Neural cell (in vitro differentiated cells): ENCODE measurements at regions not wholly inside any gene's neighbourhood (a gene's known extent, or its start where the extent isn't known, plus 50 kb on each side); places are given as distances from the start of the nearest gene placed in this dataset.

Experiments
- H2AFZ ChIP-seq: fragments of 200-600, 300-800 bp; sonication (generic), shearing (Covaris generic); 2 replicates; pipeline ENCODE4 v1.6.0; 2014; ENCODE audit warnings: low read depth, mild to moderate bottlenecking, antibody characterized with exemption, low read length, moderate library complexity
- H3F3A ChIP-seq: fragments of 200-600 bp; shearing (Covaris generic); 2 replicates; pipeline ENCODE4 v1.6.1; 2016; ENCODE audit warnings: mild to moderate bottlenecking, moderate library complexity, mixed read lengths, antibody characterized with exemption, low read length; ENCODE audit not compliant: insufficient read depth, poor library complexity, severe bottlenecking
- H3K27ac ChIP-seq: fragments of 200-600, 300-800 bp; sonication (generic), shearing (Covaris generic); 2 replicates; pipeline ENCODE4 v1.5.1; 2014; ENCODE audit warnings: mild to moderate bottlenecking, low read length, moderate library complexity
- H3K27me3 ChIP-seq: fragments of 300-800, 200-600 bp; sonication (generic), shearing (Covaris generic); 2 replicates; pipeline ENCODE4 v1.6.0; 2014; ENCODE audit warnings: mild to moderate bottlenecking, low read depth, low read length, moderate library complexity; ENCODE audit not compliant: insufficient read depth
- H3K36me3 ChIP-seq: fragments of 300-800, 200-600 bp; sonication (generic), shearing (Covaris generic); 2 replicates; pipeline ENCODE4 v1.5.1; 2014; ENCODE audit warnings: mild to moderate bottlenecking, antibody characterized with exemption, low read length, moderate library complexity; ENCODE audit not compliant: insufficient read depth
- H3K4me2 ChIP-seq: fragments of 300-800, 200-600 bp; sonication (generic), shearing (Covaris generic); 2 replicates; pipeline ENCODE4 v1.6.0; 2014; ENCODE audit warnings: mild to moderate bottlenecking, low read length
- H3K4me3 ChIP-seq: fragments of 300-800, 200-600 bp; sonication (generic), shearing (Covaris generic); 2 replicates; pipeline ENCODE4 v1.5.1; 2014; ENCODE audit warnings: mild to moderate bottlenecking, low read length, moderate library complexity
- H3K79me2 ChIP-seq: fragments of 200-600 bp; shearing (Covaris generic); replicated peaks from 2 replicates; pipeline ENCODE4 v1.6.0; 2014; ENCODE audit warnings: mild to moderate bottlenecking, low read length, moderate library complexity; ENCODE audit not compliant: insufficient read depth
- H3K9ac ChIP-seq: fragments of 300-800, 200-600 bp; sonication (generic), shearing (Covaris generic); 2 replicates; pipeline ENCODE4 v1.6.1; 2016; ENCODE audit warnings: mild to moderate bottlenecking, low read length, mixed read lengths
- H3K9me2 ChIP-seq: fragments of 200-600 bp; shearing (Covaris generic); 2 replicates; pipeline ENCODE4 v1.6.1; 2016; ENCODE audit warnings: mild to moderate bottlenecking, low read length, mixed read lengths; ENCODE audit not compliant: insufficient read depth
- H3K9me3 ChIP-seq: fragments of 200-600, 300-800 bp; sonication (generic), shearing (Covaris generic); 2 replicates; pipeline ENCODE4 v1.6.1; 2016; ENCODE audit warnings: mild to moderate bottlenecking, mixed run types, low read length, moderate library complexity, mixed read lengths
- H4K20me1 ChIP-seq: fragments of 200-600 bp; shearing (Covaris generic); 2 replicates; pipeline ENCODE4 v1.6.1; 2016; ENCODE audit warnings: mild to moderate bottlenecking, mixed run types; ENCODE audit not compliant: insufficient read depth
- CTCF ChIP-seq: fragments of 450-650 bp; IDR thresholded peaks from 2 replicates; pipeline ENCODE4 v1.5.1; 2014; ENCODE audit warnings: antibody characterized with exemption, mild to moderate bottlenecking, moderate library complexity; ENCODE audit not compliant: poor library complexity, severe bottlenecking
- EP300 ChIP-seq: fragments of 450-650 bp; conservative IDR thresholded peaks from 2 replicates; pipeline ENCODE4 v1.6.1; 2014; ENCODE audit warnings: antibody characterized with exemption, mild to moderate bottlenecking, moderate library complexity; ENCODE audit not compliant: poor library complexity, severe bottlenecking
- EZH2 ChIP-seq: fragments of 200-600, 300-800 bp; shearing (Covaris generic), sonication (generic); IDR thresholded peaks from 2 replicates; pipeline ENCODE4 v1.6.1; 2014; ENCODE audit warnings: antibody characterized with exemption, low read length, borderline replicate concordance, mild to moderate bottlenecking; ENCODE audit not compliant: insufficient read depth, poor library complexity, severe bottlenecking
- MXI1 ChIP-seq: fragments of 450-650 bp; conservative IDR thresholded peaks from 2 replicates; pipeline ENCODE4 v1.6.1; 2014; ENCODE audit warnings: antibody characterized with exemption, mild to moderate bottlenecking; ENCODE audit not compliant: poor library complexity, severe bottlenecking
- POLR2AphosphoS5 ChIP-seq: IDR thresholded peaks from 2 replicates; pipeline ENCODE4 v1.6.1; 2012
- RAD21 ChIP-seq: fragments of 450-650 bp; conservative IDR thresholded peaks from 2 replicates; pipeline ENCODE4 v1.6.1; 2014; ENCODE audit warnings: antibody characterized with exemption, mild to moderate bottlenecking, moderate library complexity
- REST ChIP-seq: IDR thresholded peaks from 2 replicates; pipeline ENCODE4 v1.6.1; 2012; ENCODE audit warnings: borderline replicate concordance
- SMC3 ChIP-seq: fragments of 450-650 bp; conservative IDR thresholded peaks from 2 replicates; pipeline ENCODE4 v1.6.1; 2014; ENCODE audit warnings: antibody characterized with exemption, mild to moderate bottlenecking, moderate library complexity; ENCODE audit not compliant: poor library complexity
- TAF1 ChIP-seq: IDR thresholded peaks from 2 replicates; pipeline ENCODE4 v1.6.1; 2012; ENCODE audit warnings: low read depth

- H3K4me2 ChIP-seq, result no peak overlapping the region
- no peak overlapping the region for H2AFZ ChIP-seq
Observed at GRCh38 chr4:176864238-176864637, 71.5 kb upstream of the VEGFC start.

GRCh38 chr4:176868676-176869075 is 76.0 kb upstream of the VEGFC start:
- Histone ChIP-seq H3K4me2 (no peak overlapping the region), H3K27me3 (no peaks in the 10 kb centered on the region), H3K36me3 (no peaks in the 10 kb centered on the region), H3K9me3 (no peaks in the 10 kb centered on the region), H3K9me2 (no peaks in the 10 kb centered on the region), H3K27ac (no peak overlapping the region), H3F3A (no peaks in the 10 kb centered on the region), H3K9ac (no peak overlapping the region), H4K20me1 (no peaks in the 10 kb centered on the region), H3K79me2 (no peaks in the 10 kb centered on the region), H3K4me3 (no peak overlapping the region), H2AFZ (no peak overlapping the region)
- TF ChIP-seq TAF1, result no peak
- no peak for TF ChIP-seq POLR2AphosphoS5
- TF ChIP-seq REST, result no peak
- TF ChIP-seq MXI1, result no peak
- TF ChIP-seq EP300, result no peak
- TF ChIP-seq RAD21, result no peak
- no peak for TF ChIP-seq EZH2

More at GRCh38 chr4:176864238-176864637, 71.5 kb upstream of the VEGFC start:
- no peaks in the 10 kb centered on the region for H3K9me3 ChIP-seq
- H3K9ac ChIP-seq, result no peak overlapping the region
- H3K4me3 ChIP-seq, result no peak overlapping the region
- no peaks in the 10 kb centered on the region for H3K79me2 ChIP-seq
- no peaks in the 10 kb centered on the region for H3K27me3 ChIP-seq
- H3K36me3 ChIP-seq, result no peaks in the 10 kb centered on the region
- H3K9me2 ChIP-seq, result no peaks in the 10 kb centered on the region
- H3K27ac ChIP-seq, result no peak overlapping the region
- TF ChIP-seq MXI1 (no peak), TAF1 (no peak), REST (no peak), EP300 (no peak), CTCF (no peak), SMC3 (no peak), RAD21 (no peak), EZH2 (no peak), POLR2AphosphoS5 (no peak)
- no peaks in the 10 kb centered on the region for H4K20me1 ChIP-seq
- no peaks in the 10 kb centered on the region for H3F3A ChIP-seq
